LNCAP (cell line): ENCODE measurements at regions not wholly inside any gene's neighbourhood (a gene's known extent, or its start where the extent isn't known, plus 50 kb on each side); places are given as distances from the start of the nearest gene placed in this dataset.

Experiments used
- TF ChIP-seq, protein P1 (sequence below): fragments of 450-650 bp; IDR thresholded peaks from 2 replicates; pipeline ENCODE4 v1.5.1; 2017; ENCODE audit warnings: mild to moderate bottlenecking

DNA sequence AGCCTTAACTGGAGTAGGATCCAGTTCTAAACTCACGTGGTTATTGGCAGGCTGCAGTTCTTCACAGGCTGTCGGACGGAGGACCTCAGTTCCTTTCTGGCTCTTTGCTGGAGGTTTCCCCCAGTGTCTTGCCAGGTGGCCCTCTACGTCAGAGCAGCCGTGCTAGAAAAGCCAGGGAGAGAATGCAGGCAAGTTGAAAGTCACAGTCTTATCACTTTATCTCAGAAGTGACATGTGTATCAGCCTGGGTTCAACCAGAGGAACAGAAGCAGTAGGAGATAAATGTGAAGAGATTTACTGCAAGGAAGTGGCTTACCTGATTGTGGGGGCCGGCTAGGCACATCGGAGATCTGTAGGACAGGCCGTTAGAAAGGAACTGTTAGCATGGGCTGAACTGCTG lies 125.3 kb upstream of the BNIP2 start:
- TF ChIP-seq, protein P1, sequence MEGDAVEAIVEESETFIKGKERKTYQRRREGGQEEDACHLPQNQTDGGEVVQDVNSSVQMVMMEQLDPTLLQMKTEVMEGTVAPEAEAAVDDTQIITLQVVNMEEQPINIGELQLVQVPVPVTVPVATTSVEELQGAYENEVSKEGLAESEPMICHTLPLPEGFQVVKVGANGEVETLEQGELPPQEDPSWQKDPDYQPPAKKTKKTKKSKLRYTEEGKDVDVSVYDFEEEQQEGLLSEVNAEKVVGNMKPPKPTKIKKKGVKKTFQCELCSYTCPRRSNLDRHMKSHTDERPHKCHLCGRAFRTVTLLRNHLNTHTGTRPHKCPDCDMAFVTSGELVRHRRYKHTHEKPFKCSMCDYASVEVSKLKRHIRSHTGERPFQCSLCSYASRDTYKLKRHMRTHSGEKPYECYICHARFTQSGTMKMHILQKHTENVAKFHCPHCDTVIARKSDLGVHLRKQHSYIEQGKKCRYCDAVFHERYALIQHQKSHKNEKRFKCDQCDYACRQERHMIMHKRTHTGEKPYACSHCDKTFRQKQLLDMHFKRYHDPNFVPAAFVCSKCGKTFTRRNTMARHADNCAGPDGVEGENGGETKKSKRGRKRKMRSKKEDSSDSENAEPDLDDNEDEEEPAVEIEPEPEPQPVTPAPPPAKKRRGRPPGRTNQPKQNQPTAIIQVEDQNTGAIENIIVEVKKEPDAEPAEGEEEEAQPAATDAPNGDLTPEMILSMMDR = no peak

DNA sequence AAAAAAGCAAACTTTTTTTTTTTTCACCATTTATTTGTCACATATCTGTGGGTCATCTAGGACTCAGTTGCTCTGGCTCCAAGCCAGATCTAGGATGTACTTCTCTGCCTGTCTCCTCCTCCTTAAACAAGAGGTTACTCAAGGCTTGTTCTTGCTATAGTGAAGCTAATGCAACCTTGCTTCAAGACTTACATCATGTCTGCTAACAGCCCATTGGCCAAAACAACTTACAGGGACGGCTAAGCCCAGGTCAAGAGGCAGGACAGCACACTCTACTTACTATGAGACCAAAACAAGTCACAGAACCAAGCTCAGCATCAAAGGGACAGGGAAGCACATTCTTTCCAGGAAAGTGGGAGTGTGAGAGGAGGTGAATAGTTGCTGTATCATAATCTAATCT lies 123.8 kb upstream of the BNIP2 start:
- TF ChIP-seq, protein P1 = no peak

DNA sequence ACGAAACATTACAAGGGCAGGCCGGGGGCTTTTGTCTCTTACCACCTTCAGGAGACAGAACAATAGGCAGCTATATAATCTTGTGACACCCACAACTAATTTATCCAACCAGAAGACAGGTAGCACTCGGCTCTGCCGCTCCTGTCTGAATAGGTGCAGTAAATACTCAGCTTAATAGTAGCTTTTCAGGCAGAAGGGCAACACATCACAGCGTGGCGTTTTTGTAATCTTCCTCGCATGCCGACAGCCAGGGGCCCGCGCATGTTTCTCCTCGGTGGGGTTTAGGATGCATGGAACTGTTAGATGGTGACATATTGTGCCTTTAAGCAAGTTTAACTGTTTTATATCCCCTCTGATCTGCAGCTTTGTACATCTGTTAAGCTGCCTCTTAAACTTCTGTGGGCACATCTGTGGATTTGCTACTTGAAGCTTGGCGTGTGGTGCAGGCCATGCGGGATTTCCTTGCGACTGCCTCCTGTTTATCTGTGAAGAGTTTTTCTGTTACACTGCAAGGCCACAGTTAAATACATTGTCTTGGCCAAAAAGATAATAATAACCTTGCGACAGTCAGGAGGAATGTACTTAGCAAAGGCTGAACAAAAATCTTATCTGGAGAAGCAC lies 123.2 kb upstream of the BNIP2 start:
- TF ChIP-seq, protein P1 = no peak

DNA sequence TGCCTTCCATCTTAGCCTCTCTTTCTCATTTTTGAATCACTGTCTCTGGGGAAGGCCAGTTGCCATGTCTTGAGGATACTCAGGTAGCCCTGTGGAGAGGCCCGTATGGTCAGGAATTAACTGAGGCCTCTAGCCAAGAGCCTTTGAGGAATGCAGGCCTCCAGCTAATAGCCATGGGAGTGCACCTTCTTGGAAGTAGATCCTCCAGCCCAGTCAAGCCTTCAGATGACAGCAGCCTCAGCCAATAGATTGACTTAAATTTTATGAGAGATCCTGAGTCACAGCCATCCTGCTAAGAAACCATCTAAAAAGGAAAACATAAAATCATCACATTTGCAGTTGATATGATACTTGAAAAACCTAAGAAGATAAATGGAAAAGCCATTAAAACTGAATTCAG lies 112.5 kb upstream of the BNIP2 start:
- TF ChIP-seq, protein P1 = no peak

DNA sequence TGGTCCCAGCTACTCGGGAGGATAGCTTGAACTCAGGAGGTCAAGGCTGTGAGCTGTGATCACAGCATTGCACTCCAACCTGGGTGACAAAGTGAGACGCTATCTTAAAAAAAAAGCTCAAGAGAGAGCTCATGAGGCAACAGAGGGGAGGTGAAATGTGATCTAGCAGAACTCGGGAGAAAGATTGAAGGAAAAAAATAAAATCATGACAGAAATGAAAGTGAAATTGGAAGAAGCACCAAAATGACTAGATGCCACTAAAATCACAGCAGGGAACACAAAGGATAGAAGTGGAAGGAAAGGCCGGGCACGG lies 109.4 kb upstream of the BNIP2 start:
- TF ChIP-seq, protein P1 = no peak

DNA sequence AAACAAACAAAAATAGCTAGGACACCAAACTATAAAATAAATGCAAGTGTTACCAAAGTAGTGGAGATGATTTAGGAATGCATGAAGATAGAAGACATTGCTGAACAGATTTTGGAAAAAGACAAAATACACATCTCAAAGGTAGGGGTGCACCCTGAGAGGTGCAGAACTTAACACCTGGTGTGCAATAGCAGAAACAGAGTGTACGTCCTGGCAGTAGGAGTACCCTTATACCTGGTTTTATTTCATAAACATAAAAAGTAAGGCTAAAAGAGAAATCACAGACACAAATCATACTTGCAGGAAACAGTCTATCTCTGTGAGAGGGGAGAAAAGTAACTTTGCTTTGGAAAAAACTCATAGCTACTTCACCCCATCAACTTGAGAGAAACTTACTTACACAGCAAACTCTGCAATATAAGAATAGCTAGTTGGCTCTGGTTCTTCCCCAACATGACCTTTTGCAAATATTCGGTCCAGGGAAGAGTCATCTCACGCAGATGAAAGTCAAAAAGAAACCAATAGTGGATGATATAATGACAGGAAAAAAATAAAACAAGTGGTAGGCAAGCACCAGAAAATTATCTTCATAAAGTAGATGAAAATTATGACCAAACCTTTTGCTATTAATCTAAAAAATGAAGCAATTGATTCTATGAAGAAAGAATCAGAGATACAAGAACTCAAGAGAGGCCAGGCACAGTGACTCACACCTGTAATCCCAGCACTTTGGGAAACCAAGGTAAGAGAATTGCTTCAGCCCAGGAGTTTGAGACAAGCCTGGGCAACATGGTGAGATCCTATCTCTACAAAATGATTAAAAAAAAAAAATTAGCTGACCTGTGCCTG lies 108.9 kb upstream of the BNIP2 start:
- TF ChIP-seq, protein P1 = no peak

DNA sequence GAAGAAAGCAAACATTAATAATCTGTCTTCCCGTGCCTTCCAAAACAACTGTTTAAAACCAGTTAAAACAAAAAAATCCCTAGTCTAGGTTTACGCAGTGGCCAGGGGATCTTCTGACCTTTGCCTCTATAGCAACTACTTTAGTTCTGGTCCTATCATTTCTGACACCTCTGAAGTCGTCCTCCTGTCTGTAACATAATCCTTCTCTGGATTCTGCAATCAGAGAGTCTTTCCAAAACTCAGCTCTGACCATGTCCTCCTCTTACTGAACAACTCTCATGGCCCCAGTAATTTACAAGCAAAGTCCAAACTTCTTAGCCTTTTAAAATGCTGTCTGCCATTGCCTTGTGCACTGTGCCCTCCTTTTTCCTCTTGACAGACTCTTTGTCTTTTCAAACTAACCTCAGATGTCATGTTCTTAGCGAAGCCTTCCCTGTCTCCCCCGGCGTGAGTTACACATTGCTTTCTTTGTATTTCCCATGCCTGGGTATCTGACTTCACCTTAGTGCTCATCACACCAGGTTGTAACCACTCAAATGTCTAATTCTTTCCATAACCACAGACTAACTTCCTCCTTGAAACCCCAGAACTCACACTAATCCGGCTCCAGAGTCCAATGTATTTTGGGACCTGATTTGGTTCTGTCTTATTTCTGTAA lies 105.2 kb upstream of the BNIP2 start:
- TF ChIP-seq, protein P1 = no peak
